HG03103 (cell line): ENCODE measurements at regions not wholly inside any gene's neighbourhood (a gene's known extent, or its start where the extent isn't known, plus 50 kb on each side); places are given as distances from the start of the nearest gene placed in this dataset.
"Not testable (repeated sequence)": the region's sequence is repeated elsewhere in the genome, so short reads cannot be mapped to it uniquely, and the experiment has no call there.

ENCODE experiments used
- ATAC-seq: cut with Tn5 transposase; IDR thresholded peaks from one replicate; pipeline ENCODE4 v1.9.1; 2021; ENCODE audit warnings: low read depth; ENCODE audit not compliant: unreplicated experiment

DNA sequence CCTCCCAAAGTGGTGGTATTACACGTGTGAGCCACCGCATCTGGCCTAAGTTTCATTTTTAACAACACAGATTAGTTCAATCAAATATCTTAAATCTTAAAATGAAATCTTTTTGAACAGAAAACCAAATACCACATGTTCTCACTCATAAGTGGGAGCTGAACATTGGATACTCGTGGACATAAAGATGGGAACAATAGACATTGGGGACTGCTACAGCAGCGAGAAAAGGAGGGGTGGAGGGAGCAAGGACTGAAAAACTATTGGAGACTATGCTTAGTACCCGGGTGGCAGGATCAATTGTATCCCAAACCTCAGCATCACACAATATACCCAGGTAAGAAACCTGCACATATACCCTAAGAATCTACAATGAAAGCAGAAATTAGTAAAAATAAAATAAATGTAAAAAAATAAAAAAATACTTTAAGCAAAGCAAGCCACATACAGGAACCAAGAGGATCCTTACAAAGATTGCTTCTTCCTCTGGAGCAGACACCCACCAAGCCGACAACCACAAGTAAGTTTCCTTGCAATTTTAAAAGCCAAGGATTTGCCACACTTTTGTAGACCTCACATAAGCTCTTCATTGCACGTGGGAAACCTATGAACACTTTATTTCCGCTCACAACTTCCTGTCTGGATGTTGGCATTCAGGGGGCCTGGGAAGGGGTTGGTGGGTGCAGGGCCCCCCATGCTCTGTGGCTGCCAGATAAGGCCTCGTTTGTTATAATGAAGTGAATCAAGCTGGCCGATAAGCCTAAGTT is 147.9 kb downstream of the MYCN start:
- ATAC-seq: no peak

- ATAC-seq: not testable (repeated sequence)
Observed at GRCh38 chr2:16086136-16086535, 145.8 kb downstream of the MYCN start.

- ATAC-seq: no peak
Observed at GRCh38 chr2:16085073-16085472, 144.7 kb downstream of the MYCN start.

GRCh38 chr2:16084274-16084673 is 143.9 kb downstream of the MYCN start:
- ATAC-seq: no peak

DNA sequence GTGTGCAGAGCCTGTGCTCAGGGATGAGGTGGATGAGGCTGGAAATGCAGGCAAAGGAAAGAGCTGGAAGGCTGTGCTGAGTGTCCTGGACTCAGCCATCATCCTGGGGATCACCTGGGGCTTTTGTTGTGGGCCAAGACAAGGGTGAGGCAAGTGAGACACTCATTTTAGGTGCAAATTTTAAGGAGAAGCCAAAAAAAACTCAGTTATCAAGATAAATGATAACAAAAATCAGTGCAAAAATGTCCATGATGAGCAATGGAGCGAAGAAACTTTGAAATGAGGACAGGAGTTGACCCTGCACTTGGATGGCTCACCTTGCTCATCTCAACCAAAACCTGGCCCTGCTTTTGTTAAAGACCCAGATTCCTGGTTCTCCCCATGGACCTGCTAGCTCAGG is 141.9 kb downstream of the MYCN start:
- ATAC-seq: no peak

DNA sequence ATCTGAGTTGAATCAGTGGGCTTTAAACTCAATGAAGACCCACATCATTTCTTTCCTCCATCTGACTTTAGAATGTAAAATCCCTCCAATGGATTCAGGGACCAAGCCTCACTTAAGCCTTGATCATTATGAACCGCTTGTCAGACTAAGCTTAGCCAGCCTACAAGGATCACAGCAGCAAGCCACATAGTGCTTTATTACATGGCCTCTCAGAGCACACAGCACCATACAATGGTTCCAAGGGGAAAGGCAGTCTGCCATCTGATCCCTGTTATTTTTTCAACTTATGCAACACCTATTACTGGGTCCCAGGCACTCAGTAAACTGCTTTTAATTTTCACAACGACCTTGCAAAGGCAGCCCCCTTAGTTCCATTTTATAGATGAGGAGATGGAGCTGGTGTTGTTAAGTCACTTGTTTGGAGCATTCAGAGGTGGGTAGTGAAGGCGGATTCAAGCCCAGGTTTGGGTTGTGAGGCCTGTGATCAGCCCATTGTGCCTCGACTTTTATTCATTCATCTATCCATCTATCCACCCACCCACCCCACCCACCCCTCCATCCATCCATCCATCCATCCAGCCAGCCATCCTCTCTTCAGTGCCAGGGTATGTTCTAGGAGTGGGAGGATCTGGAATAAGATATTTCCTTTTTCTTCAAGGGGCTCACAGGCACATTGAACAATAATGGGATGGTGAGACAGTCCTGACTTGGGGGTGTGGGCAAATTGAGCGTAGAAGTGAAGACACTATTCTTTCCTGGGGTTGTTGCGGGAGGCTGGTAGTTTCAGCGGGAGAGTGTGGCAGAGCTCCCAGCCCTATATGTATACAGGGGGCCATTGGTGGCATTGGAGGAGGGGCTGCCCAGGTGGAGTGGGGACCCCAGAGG is 141.2 kb downstream of the MYCN start:
- ATAC-seq: no peak

DNA sequence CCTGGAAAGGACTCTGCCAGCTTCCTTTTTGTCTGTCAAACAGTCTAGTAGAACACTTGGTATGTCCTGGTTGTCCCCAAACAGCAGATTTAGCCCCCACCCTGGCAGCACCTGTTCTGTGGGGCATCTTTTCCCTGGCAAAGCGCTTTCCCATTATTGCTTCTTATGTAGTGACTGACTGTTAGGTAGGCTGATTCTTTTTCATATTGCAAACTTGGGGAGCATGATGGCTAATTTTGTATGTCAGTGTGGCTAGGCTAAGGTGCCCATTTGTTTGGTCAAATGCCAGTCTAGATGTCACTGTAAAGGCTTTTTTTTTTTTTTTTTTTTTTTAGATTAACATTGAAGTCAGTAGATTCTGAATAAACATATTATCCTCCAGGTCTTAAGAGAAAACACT is 140.2 kb downstream of the MYCN start:
- no peak for ATAC-seq

DNA sequence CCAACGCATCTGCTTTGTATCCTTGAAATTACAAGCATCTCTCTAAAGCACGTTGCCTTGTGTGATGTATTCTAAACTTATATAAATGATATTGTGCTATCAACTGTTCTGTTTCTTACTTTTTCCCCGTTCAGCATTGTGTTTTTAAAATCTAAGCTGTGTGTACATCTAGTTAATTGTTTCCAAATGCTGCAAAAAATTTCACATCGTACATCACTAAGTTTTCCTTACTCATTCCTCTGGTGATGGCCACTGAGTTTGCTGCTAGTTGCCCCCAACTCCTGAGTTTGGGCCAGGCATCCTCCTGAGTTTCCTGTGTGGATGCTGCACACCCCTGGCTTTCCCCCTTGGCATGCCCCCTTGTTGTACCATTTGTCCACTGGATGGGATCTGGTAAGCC is 139.7 kb downstream of the MYCN start:
- ATAC-seq: no peak

DNA sequence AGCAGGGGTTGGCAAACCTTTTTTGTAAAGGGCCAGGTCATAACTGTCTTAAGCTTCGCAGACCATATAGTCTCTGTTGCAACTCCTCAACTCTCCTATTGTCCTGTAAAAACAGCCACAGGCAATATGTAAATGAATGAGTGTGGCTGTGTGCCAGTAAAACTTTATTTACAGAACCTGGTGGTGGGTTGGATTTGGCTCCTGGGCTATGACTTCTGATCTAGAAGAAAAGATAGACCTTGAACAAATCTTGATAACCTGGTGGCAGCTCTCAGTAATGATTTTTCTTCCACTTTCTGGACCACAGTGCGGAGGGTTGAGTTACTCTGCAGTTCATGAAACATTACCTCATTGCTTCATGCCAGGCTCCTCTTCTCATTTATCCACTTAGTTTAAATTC is 139.3 kb downstream of the MYCN start:
- no peak for ATAC-seq

GRCh38 chr2:16077601-16078000 is 137.3 kb downstream of the MYCN start:
- no peak for ATAC-seq

- ATAC-seq: no peak
Observed at GRCh38 chr2:16076911-16077310, 136.6 kb downstream of the MYCN start.

DNA sequence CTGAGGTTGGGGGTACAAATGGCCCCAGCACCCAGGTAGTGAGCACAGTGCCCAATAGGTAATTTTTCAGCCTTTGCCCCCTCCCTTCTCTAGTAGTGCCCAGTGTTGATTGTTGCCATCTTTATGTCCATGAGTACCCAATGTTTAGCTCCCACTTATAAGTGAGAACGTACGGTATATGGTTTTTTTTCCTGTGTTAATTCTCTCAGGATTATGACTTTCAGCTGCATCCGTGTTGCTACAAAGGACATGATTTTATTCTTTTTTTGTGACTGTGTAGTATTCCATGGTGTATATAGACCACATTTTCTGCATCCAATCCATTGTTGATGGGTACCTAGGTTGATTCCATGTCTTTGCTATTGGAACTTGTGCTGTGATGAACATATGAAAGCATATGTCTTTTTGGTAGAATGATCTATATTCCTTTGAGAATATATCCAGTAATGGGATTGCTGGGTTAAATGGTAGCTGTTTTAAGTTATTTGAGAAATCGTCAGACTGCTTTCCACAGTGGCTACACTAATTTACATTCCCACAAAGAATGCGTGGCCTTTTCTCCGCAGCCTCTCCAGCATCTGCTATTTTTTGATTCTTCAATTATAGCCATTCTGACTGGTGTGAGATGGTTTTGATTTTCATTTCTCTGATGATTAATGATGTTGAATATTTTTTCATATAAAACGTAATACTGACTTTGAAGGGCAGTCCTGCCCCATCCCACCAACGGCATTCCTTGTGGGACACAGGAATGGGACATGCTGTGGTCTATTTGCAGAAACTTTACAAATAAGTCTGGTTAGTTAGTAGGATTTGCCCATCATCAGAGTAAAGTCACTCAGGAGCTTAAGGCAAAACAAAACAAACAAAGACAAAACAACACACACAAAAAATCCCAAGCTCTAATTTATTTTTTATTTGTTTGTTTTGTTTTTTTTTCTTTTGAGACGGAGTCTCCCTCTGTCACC is 135.0 kb downstream of the MYCN start:
- no peak for ATAC-seq

- no peak for ATAC-seq
Observed at GRCh38 chr2:16073921-16074425, 133.6 kb downstream of the MYCN start.

GRCh38 chr2:16073471-16073870 is 133.1 kb downstream of the MYCN start:
- no peak for ATAC-seq

DNA sequence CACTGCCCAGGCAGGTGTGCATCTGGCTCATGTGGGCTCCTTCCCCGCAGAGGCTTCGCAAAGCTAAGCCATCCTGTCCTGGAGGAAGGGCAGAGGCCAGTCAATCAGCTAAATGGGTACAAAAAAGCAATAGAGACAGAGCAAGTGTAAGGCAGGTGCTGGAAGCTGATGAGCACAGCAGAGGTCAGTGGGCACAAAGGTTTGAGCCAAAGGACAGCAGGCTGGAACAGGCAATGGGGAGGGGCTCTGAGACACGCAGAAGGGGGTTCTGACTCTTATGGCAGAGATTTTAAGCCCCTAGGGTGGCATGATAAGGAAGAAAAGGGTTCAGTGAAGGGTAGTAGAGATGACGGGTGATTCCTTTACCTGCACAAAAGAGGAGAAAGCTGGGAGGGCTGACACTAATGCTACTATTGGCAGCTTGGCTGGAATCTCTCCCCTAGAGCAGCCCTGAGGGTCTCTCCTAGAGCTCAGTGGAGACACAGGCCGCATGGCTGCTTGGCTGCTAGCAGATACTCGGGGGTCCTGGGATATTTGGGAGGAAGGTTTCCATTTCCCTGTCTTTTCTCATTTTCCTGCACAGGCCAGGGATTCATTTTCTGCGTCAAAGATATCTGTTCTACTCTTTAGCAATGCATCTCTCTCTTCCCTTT is 132.4 kb downstream of the MYCN start:
- ATAC-seq: no peak

DNA sequence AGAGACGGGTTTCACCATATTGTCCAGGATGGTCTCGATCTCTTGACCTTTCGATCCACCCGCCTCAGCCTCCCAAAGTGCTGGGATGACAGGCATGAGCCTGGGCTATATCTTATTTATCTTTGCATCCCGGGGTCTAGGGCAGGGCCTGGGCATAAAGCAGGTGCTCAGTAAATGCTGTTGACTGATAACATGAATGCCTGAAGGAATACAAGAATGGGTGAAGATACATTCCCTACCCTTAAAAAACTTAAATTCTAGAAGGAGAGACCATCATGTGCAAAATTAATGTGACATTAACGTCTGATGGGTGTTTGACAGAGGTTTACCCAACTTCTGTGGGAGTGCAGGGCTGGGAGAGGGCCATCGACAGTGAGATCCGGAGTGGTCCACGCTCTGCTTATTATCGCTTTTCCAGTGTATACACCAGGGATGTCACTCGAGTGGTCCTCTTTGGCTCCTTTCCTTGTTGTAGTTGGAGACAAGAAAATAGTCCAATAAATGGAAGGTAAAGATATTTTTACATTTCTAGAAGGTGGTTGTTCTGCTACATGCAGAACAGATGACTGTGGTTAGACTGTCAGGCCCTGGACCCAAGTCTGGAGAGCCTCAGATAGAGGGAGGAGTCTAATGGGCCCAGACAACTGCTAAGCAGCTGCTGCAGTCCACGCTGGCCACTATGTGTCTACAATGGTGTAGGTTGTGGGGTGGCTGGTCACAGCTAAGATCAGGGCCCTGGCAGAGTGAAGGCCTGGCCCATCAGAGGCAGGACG is 131.7 kb downstream of the MYCN start:
- ATAC-seq: no peak

- no peak for ATAC-seq
Observed at GRCh38 chr2:16071039-16071864, 130.9 kb downstream of the MYCN start.

DNA sequence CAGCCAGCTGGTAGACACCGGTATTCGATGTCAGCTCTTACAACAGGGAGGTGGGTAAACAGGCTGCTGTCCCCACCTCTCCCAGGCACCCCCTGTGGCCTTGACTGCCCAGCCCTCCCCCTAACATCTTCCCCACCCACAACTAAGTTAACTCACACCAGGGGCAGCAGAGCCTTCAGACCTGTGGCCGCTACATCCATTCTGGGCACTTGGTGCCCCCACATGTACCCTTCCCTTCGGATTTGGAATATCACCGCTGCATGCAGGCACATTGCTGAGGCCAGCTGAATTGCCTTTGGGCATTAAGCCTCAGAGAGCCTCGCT is 130.3 kb downstream of the MYCN start:
- ATAC-seq: no peak
